ENCODE measurements at regions not wholly inside any gene's neighbourhood (a gene's known extent, or its start where the extent isn't known, plus 50 kb on each side); places are given as distances from the start of the nearest gene placed in this dataset.

DNA sequence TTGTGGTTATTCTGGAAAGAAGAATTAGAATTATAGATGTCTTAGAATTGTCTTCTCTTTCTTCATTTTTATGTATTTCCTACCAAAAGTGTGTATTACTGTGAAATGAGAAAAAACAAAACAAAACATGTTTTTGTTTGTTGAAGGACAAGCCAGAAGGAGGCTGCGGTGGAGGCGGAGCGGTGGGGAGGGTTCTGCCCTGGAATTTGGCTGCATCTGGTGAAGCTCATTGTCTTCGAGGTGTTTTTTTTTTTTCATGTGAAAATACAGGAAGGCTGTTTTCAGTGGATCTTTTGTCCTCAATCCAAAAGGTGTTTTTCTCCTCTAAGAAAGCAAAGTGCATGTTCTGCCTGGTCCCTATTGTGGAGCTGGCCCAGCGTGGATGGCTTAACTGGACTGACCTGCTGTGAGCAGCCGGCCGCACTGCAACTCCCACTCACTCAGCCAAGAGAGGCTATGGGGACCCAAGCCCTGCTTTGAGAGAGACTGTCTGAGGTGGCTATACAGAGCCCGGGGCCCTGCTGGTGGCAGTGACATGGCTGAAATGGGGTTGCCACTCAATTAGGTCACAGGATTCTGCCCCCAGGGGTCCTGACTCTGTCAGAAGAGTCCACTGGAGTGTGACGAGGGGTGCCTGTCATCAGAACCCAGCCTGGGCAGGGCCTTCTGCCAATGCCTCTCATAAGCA lies 184.9 kb upstream of the MKI67 start:
- Histone ChIP-seq H3K9ac (ENCODE audit: insufficient read depth, low read depth, low read length) (no peak overlapping the region), H3K9me3 (ENCODE audit: low read length) (no peaks in the 10 kb centered on the region), H3K4me1 (ENCODE audit: insufficient read depth, low read length) (no peaks in the 10 kb centered on the region), H3K27ac (ENCODE audit: extremely low read length, insufficient read depth, low read length) (no peak overlapping the region), H3K79me2 (ENCODE audit: insufficient read depth, low read length) (no peaks in the 10 kb centered on the region), H3K4me2 (ENCODE audit: low read depth, low read length) (no peak overlapping the region), H3K36me3 (replicated peaks in 1 of 2; ENCODE audit: control insufficient read depth in 1 of 2, insufficient read depth in 2 of 2, low read length in 2 of 2) (no peaks in the 10 kb centered on the region), H3K4me3 (replicated peaks in 1 of 3; ENCODE audit: insufficient read depth in 1 of 3, low read depth in 2 of 3, low read length in 3 of 3) (no peak overlapping the region), H2AFZ (ENCODE audit: low read length) (no peak overlapping the region), H3K27me3 (ENCODE audit: control insufficient read depth in 1 of 2, insufficient read depth in 2 of 2, low read length in 2 of 2) (peaks cover 0 to 28% of the 10 kb centered on the region in 2 experiments; a peak in 2 of 5 replicates), H4K20me1 (ENCODE audit: insufficient read depth, low read length) (no peaks in the 10 kb centered on the region)
- TF ChIP-seq, protein P1, sequence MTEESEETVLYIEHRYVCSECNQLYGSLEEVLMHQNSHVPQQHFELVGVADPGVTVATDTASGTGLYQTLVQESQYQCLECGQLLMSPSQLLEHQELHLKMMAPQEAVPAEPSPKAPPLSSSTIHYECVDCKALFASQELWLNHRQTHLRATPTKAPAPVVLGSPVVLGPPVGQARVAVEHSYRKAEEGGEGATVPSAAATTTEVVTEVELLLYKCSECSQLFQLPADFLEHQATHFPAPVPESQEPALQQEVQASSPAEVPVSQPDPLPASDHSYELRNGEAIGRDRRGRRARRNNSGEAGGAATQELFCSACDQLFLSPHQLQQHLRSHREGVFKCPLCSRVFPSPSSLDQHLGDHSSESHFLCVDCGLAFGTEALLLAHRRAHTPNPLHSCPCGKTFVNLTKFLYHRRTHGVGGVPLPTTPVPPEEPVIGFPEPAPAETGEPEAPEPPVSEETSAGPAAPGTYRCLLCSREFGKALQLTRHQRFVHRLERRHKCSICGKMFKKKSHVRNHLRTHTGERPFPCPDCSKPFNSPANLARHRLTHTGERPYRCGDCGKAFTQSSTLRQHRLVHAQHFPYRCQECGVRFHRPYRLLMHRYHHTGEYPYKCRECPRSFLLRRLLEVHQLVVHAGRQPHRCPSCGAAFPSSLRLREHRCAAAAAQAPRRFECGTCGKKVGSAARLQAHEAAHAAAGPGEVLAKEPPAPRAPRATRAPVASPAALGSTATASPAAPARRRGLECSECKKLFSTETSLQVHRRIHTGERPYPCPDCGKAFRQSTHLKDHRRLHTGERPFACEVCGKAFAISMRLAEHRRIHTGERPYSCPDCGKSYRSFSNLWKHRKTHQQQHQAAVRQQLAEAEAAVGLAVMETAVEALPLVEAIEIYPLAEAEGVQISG (CRISPR knock-in tag; IDR thresholded peaks at IDR 0.05) = no peak
- TF ChIP-seq, protein P2, sequence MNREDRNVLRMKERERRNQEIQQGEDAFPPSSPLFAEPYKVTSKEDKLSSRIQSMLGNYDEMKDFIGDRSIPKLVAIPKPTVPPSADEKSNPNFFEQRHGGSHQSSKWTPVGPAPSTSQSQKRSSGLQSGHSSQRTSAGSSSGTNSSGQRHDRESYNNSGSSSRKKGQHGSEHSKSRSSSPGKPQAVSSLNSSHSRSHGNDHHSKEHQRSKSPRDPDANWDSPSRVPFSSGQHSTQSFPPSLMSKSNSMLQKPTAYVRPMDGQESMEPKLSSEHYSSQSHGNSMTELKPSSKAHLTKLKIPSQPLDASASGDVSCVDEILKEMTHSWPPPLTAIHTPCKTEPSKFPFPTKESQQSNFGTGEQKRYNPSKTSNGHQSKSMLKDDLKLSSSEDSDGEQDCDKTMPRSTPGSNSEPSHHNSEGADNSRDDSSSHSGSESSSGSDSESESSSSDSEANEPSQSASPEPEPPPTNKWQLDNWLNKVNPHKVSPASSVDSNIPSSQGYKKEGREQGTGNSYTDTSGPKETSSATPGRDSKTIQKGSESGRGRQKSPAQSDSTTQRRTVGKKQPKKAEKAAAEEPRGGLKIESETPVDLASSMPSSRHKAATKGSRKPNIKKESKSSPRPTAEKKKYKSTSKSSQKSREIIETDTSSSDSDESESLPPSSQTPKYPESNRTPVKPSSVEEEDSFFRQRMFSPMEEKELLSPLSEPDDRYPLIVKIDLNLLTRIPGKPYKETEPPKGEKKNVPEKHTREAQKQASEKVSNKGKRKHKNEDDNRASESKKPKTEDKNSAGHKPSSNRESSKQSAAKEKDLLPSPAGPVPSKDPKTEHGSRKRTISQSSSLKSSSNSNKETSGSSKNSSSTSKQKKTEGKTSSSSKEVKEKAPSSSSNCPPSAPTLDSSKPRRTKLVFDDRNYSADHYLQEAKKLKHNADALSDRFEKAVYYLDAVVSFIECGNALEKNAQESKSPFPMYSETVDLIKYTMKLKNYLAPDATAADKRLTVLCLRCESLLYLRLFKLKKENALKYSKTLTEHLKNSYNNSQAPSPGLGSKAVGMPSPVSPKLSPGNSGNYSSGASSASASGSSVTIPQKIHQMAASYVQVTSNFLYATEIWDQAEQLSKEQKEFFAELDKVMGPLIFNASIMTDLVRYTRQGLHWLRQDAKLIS (CRISPR knock-in tag; IDR thresholded peaks at IDR 0.05) = no peak
- TF ChIP-seq, protein P3, sequence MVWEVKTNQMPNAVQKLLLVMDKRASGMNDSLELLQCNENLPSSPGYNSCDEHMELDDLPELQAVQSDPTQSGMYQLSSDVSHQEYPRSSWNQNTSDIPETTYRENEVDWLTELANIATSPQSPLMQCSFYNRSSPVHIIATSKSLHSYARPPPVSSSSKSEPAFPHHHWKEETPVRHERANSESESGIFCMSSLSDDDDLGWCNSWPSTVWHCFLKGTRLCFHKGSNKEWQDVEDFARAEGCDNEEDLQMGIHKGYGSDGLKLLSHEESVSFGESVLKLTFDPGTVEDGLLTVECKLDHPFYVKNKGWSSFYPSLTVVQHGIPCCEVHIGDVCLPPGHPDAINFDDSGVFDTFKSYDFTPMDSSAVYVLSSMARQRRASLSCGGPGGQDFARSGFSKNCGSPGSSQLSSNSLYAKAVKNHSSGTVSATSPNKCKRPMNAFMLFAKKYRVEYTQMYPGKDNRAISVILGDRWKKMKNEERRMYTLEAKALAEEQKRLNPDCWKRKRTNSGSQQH (CRISPR knock-in tag; IDR thresholded peaks at IDR 0.05; ENCODE audit: low read depth) = no peak
- TF ChIP-seq ZNF850 (CRISPR knock-in tag; conservative IDR thresholded peaks at IDR 0.05) (no peak), FOXK2 (IDR thresholded peaks at IDR 0.05) (no peak), ZNF549 (CRISPR knock-in tag; IDR thresholded peaks at IDR 0.05) (no peak), ONECUT2 (CRISPR knock-in tag; IDR thresholded peaks at IDR 0.05) (no peak), REPIN1 (CRISPR knock-in tag; IDR thresholded peaks at IDR 0.05; ENCODE audit: borderline replicate concordance, low read depth) (no peak), MIXL1 (CRISPR knock-in tag; IDR thresholded peaks at IDR 0.05) (no peak), SMYD3 (CRISPR knock-in tag; IDR thresholded peaks at IDR 0.05) (no peak), ZNF251 (CRISPR knock-in tag; IDR thresholded peaks at IDR 0.05) (no peak)
- intact Hi-C loops (cut with micrococcal nuclease; ENCODE audit: unreplicated experiment) (no loop called here), in situ Hi-C loops (cut with HindIII; ENCODE audit: extremely low pct_ligation_motif_present, low pct_unique_long_range_greater_than_20kb) (no loop called here)
- POLR2A ChIA-PET = no interaction called here
- no TSS peak for BruUV-seq (replicated peaks)
- ATAC-seq (no peak), DNase-seq (ENCODE audit: low spot score) (no peak), FAIRE-seq (no peak)
- CTCF ChIA-PET (ENCODE audit: low intra/inter-chr PET ratio, low total read pairs) = no interaction called here
- WGBS (ENCODE audit: low lambda C conversion rate) = 50% methylated on average over 5 of the region's 9 CpGs

All from HepG2 (cell line).